Suprapubic skin (tissue), 4 donors: ENCODE measurements at regions not wholly inside any gene's neighbourhood (a gene's known extent, or its start where the extent isn't known, plus 50 kb on each side); places are given as distances from the start of the nearest gene placed in this dataset.

Source experiments
- DNase-seq, 2 donors: peaks; one replicate each; pipeline ENCODE4 v3.0.0-alpha.2; 2019; ENCODE audit warnings: low spot score in 2 of 2
- H3K27ac ChIP-seq: fragments of 200-600 bp; sonication (generic); one replicate; pipeline ENCODE4 v1.5.1; 2019
- H3K27me3 ChIP-seq: fragments of 200-600 bp; sonication (generic); one replicate; pipeline ENCODE4 v1.5.1; 2019
- H3K36me3 ChIP-seq: fragments of 200-600 bp; sonication (generic); one replicate; pipeline ENCODE4 v1.5.1; 2019
- H3K4me1 ChIP-seq: fragments of 200-600 bp; sonication (generic); one replicate; pipeline ENCODE4 v1.5.1; 2019
- H3K4me3 ChIP-seq: fragments of 200-600 bp; sonication (generic); one replicate; pipeline ENCODE4 v1.5.1; 2019; ENCODE audit warnings: mild to moderate bottlenecking
- H3K9me3 ChIP-seq: fragments of 200-600 bp; sonication (generic); one replicate; pipeline ENCODE4 v1.5.1; 2019
- EP300 ChIP-seq: sonication (generic); formaldehyde crosslinking; IDR thresholded peaks from one replicate; pipeline ENCODE4 v1.6.1; 2017; ENCODE audit warnings: antibody characterized with exemption
- POLR2A ChIP-seq, 2 donors: fragments of 450-650 bp; IDR thresholded peaks; one replicate each; pipeline ENCODE4 v1.6.1; 2017; ENCODE audit warnings: antibody characterized with exemption in 2 of 2, mild to moderate bottlenecking in 2 of 2, moderate library complexity in 2 of 2
- POLR2AphosphoS5 ChIP-seq, 3 donors: sonication (generic); formaldehyde crosslinking; IDR thresholded peaks; one replicate each; pipeline ENCODE4 v1.6.1; 2017; ENCODE audit warnings: antibody characterized with exemption in 3 of 3
- WGBS: methylation state at CpG from one replicate; pipeline ENCODE4 v1.1.5; 2018; 5-methylcytosine and 5-hydroxymethylcytosine counted together
- TF ChIP-seq, protein P1 (sequence below), 2 donors: fragments of 200-600 bp in 1 of 2; fragments of 450-650 bp in 1 of 2; sonication (generic) in 1 of 2; IDR thresholded peaks; one replicate each; pipeline ENCODE4 v1.5.1; 2016 to 2019; ENCODE audit warnings: antibody characterized with exemption in 2 of 2, mild to moderate bottlenecking in 1 of 2, moderate library complexity in 1 of 2

DNA sequence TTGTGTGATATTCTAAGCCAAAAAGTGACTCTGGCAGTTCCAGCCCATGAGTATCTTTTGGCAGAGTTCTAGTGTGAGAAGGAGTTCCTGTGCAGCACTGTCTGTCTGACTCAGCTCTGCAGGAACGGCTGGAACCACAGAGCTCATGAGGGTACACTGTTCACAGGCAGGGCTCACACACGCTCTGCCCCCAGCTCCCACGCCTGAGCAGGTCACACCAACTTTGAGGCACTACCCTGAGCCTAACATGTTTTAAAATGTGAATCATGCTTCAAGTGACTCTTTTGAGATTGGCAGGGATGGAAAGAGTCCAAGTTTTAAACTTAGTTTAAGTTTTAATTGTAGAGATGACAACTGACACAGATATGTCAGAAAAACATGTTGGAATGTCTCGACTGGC, 1203.3 kb downstream of the UQCRFS1 start:
- Histone ChIP-seq H3K4me1 (no peaks in the 10 kb centered on the region), H3K27me3 (no peaks in the 10 kb centered on the region), H3K9me3 (no peaks in the 10 kb centered on the region), H3K36me3 (no peaks in the 10 kb centered on the region), H3K27ac (no peak overlapping the region), H3K4me3 (no peak overlapping the region)
- 60% methylated on average over 4 of the region's 4 CpGs for WGBS
- TF ChIP-seq, protein P1, sequence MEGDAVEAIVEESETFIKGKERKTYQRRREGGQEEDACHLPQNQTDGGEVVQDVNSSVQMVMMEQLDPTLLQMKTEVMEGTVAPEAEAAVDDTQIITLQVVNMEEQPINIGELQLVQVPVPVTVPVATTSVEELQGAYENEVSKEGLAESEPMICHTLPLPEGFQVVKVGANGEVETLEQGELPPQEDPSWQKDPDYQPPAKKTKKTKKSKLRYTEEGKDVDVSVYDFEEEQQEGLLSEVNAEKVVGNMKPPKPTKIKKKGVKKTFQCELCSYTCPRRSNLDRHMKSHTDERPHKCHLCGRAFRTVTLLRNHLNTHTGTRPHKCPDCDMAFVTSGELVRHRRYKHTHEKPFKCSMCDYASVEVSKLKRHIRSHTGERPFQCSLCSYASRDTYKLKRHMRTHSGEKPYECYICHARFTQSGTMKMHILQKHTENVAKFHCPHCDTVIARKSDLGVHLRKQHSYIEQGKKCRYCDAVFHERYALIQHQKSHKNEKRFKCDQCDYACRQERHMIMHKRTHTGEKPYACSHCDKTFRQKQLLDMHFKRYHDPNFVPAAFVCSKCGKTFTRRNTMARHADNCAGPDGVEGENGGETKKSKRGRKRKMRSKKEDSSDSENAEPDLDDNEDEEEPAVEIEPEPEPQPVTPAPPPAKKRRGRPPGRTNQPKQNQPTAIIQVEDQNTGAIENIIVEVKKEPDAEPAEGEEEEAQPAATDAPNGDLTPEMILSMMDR (IDR thresholded peaks at IDR 0.05): no peak
- TF ChIP-seq POLR2A (IDR thresholded peaks at IDR 0.05) (no peak), EP300 (no peak), POLR2AphosphoS5 (IDR thresholded peaks at IDR 0.05) (no peak)
- DNase-seq: no peak

GRCh38 chr19:28008695-28009094, 1204.3 kb downstream of the UQCRFS1 start:
- TF ChIP-seq POLR2A (IDR thresholded peaks at IDR 0.05) (no peak), EP300 (no peak), POLR2AphosphoS5 (IDR thresholded peaks at IDR 0.05) (no peak)
- TF ChIP-seq, protein P1 (IDR thresholded peaks at IDR 0.05): no peak
- 58% methylated on average over 2 of the region's 2 CpGs for WGBS
- DNase-seq: no peak
- no peaks in the 10 kb centered on the region for H3K36me3 ChIP-seq
- no peaks in the 10 kb centered on the region for H3K27me3 ChIP-seq
- H3K4me1 ChIP-seq: no peaks in the 10 kb centered on the region
- H3K9me3 ChIP-seq: no peaks in the 10 kb centered on the region
- H3K4me3 ChIP-seq: no peak overlapping the region
- no peak overlapping the region for H3K27ac ChIP-seq

GRCh38 chr19:28003543-28003942, 1209.4 kb downstream of the UQCRFS1 start:
- Histone ChIP-seq H3K9me3 (no peaks in the 10 kb centered on the region), H3K27ac (no peak overlapping the region), H3K36me3 (no peaks in the 10 kb centered on the region), H3K4me3 (no peak overlapping the region), H3K4me1 (no peaks in the 10 kb centered on the region), H3K27me3 (no peaks in the 10 kb centered on the region)
- 100% methylated on average over 1 of the region's 1 CpG for WGBS
- no peak for DNase-seq
- TF ChIP-seq POLR2A (IDR thresholded peaks at IDR 0.05): no peak

- WGBS: 84% methylated on average over 2 of the region's 2 CpGs
These were observed 1215.9 kb downstream of the UQCRFS1 start for GRCh38 chr19:27997069-27997468.

DNA sequence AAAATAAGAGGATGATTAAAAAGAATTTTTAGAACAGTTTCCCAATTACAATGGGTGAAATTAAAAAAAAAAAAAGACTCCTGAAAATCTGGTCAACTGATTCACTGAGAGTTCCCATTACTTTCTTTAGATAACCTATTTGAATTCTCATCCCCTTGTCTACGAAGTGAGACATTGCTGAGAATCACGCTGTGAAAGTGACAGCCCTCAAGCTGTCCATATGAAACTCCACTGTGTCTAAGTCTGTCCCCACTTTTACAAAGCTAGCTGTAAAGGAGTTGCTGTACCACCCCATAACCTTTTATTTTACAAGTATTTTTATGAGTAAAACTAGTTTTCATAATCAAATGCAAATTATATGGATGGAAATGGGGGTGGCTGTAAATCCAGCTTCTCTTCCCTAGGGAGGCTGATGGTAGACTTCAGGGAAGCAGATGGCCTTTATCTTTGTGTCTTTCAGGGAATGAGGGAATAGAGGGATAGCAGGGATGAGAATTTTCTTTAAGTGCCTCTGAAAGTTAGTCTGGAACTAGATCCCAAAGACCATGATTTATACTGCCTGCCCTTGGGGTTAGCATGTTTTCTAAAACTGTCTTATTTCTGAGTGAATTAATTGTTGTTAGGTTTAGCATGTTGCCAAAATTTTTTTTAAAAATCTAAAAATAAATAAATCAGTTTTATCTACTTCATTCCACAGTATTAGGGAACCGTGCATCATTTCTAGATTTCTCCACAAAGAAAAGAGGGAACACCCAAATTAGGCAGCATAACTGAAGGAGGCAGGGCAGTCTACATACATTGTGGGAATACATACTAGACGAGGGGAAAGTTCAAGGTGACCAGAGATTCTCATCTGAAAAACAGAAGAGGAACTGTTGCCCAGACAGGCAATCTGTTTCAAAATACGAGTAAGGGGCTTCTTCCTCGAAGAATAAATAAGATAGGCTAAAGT, 1219.1 kb downstream of the UQCRFS1 start:
- no peaks in the 10 kb centered on the region for H3K27me3 ChIP-seq
- DNase-seq: no peak
- H3K4me3 ChIP-seq: no peak overlapping the region
- H3K9me3 ChIP-seq: no peaks in the 10 kb centered on the region
- H3K36me3 ChIP-seq: no peaks in the 10 kb centered on the region
- H3K4me1 ChIP-seq: no peaks in the 10 kb centered on the region
- H3K27ac ChIP-seq: no peak overlapping the region
- 63% methylated on average over 6 of the region's 6 CpGs for WGBS
- no peak for TF ChIP-seq POLR2A (IDR thresholded peaks at IDR 0.05)

More at GRCh38 chr19:27997069-27997468, 1215.9 kb downstream of the UQCRFS1 start:
- H3K27me3 ChIP-seq: no peaks in the 10 kb centered on the region
- H3K4me1 ChIP-seq: no peaks in the 10 kb centered on the region
- no peak overlapping the region for H3K27ac ChIP-seq
- H3K36me3 ChIP-seq: no peaks in the 10 kb centered on the region
- no peak for DNase-seq
- TF ChIP-seq EP300: no peak
- no peak overlapping the region for H3K4me3 ChIP-seq
- no peaks in the 10 kb centered on the region for H3K9me3 ChIP-seq

GRCh38 chr19:27986299-27986698, 1226.7 kb downstream of the UQCRFS1 start:
- TF ChIP-seq, protein P1 (IDR thresholded peaks at IDR 0.05): no peak
- no peak for TF ChIP-seq EP300
- no peak for TF ChIP-seq POLR2AphosphoS5 (IDR thresholded peaks at IDR 0.05)
- TF ChIP-seq POLR2A (IDR thresholded peaks at IDR 0.05): no peak
- DNase-seq: no peak
- H3K27me3 ChIP-seq: no peaks in the 10 kb centered on the region
- WGBS: 82% methylated on average over 1 of the region's 1 CpG
- no peaks in the 10 kb centered on the region for H3K9me3 ChIP-seq
- no peaks in the 10 kb centered on the region for H3K4me1 ChIP-seq
- H3K27ac ChIP-seq: no peak overlapping the region
- H3K4me3 ChIP-seq: no peak overlapping the region
- H3K36me3 ChIP-seq: no peaks in the 10 kb centered on the region
